HG03342 (cell line): ENCODE measurements at regions not wholly inside any gene's neighbourhood (a gene's known extent, or its start where the extent isn't known, plus 50 kb on each side); places are given as distances from the start of the nearest gene placed in this dataset.
"Not testable (repeated sequence)": the region's sequence is repeated elsewhere in the genome, so short reads cannot be mapped to it uniquely, and the experiment has no call there.

Source experiments
- ATAC-seq: cut with Tn5 transposase; IDR thresholded peaks from one replicate; pipeline ENCODE4 v1.9.1; 2021; ENCODE audit warnings: mild to moderate bottlenecking, moderate library complexity; ENCODE audit not compliant: unreplicated experiment

- not testable (repeated sequence) for ATAC-seq
Observed at GRCh38 chr14:106698620-106699267, 1172.4 kb downstream of the TMEM121 start.

DNA sequence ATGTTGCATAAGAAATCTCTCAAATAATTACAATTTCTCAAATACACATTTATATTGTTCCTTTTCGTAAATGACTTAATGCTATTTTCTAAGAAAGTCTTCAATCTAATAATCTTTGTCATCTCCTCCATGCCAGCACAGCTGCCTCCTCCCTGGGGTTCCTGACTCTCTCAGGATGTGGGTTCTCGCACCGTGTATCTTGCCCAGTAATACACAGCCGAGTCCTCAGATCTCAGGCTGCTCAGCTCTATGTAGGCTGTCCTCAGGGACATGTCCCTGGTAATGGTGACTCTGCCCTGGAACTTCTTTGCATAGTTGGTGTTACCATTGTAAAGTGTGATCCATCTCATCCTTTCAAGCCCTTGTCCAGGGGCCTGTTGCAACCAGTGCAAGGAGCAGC, 1177.3 kb downstream of the TMEM121 start:
- not testable (repeated sequence) for ATAC-seq

DNA sequence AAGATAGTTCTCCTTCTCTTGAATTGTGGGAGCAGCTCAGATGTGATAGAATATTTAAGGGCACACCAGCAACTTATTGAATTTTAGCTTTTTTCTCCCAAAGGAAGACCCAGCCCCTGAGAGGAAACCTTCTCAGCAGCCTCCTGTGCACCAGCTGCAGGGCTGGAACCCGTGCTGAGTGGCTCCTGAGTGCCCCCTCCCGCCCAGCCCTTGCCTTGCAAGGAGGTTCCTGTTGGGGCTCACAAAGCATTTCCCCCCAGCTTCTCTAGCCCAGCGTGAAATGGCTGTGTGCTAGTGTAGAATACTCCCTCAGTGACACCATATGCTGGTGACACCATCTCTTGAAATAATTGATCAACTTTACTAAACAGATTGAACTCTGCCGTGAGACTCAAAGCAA, 1180.1 kb downstream of the TMEM121 start:
- ATAC-seq = not testable (repeated sequence)

GRCh38 chr14:106710187-106710586, 1183.8 kb downstream of the TMEM121 start:
- not testable (repeated sequence) for ATAC-seq

GRCh38 chr14:106712513-106712912, 1186.1 kb downstream of the TMEM121 start:
- not testable (repeated sequence) for ATAC-seq

- ATAC-seq = peak; percentile 66
Observed at GRCh38 chr14:106714446-106715428, 1188.4 kb downstream of the TMEM121 start.

DNA sequence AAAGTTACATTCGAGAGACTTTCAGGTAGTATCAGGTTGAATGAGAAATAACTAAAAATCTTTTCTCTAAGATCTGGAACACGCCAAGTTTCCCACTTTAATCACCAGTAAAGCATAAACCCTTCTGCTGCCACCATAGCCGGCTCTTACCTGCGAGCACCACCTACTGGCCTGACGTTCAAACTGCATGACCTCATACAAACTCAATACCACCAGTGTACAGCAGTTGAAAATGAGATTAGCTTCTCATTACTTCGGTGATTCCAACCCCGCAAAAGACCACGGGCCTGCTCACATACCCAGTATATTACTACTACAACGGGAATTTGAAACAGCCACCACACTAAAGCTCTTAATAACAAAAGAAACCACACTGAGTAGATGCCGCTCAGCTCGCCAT, 1191.2 kb downstream of the TMEM121 start:
- peak; percentile 53 for ATAC-seq

- ATAC-seq = not testable (repeated sequence)
Observed at GRCh38 chr14:106719880-106720279, 1193.5 kb downstream of the TMEM121 start.

DNA sequence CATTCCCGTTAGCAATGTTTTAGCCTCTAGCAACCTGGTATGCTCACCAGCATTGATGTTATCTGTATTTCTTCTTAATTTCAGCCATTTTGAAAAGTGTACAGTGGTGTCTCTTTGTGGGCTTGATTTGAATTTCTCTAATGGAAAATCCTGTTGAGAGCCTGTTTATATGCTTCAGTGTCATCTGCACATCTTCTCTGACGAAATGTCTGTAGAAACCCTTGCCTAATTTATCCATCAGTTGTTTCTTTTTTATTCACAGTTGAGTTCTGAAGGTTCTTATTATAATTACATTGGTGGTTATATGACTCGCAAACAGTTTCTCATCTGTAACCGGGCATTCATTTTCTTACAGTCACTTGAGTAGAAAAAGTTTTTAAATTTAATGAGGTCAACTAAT, 1195.5 kb downstream of the TMEM121 start:
- not testable (repeated sequence) for ATAC-seq

DNA sequence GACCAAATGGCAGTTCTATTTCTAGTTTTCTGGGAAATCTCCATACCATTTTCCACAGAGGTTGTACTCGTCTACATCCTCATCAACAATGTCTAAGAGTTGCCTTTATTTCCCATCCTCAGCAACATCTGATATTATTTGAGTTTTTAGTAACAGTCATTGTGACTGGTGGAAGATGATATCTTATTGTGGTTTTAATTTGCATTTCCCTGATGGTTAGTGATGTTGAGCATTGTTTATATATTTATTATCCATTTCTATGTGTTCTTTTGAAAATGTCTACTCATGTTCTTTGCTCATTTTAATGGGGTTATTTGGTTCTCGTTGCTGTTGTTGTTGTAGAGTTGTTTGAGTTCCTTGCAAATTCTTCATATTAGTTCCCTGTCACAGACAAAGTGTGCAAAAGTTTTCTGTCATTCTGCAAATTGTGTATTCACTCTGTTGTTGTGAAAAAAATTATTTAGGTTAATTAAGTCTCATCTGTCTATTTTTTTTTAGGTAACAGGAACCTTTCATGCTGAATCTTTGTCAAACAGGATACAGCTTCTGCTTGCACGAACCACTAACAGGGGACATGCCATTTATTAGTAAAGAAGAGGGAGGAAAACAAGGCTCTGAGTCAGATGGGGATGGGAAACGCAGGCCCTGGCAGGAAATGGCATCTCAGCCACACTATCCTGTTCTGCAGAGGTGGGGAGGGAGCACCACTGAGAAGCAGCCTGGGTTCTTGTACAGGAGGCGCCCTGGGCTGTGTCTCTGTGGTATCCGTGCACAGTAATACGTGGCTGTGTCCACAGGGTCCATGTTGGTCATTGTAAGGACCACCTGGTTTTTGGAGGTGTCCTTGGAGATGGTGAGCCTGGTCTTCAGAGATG, 1196.7 kb downstream of the TMEM121 start:
- not testable (repeated sequence) for ATAC-seq

DNA sequence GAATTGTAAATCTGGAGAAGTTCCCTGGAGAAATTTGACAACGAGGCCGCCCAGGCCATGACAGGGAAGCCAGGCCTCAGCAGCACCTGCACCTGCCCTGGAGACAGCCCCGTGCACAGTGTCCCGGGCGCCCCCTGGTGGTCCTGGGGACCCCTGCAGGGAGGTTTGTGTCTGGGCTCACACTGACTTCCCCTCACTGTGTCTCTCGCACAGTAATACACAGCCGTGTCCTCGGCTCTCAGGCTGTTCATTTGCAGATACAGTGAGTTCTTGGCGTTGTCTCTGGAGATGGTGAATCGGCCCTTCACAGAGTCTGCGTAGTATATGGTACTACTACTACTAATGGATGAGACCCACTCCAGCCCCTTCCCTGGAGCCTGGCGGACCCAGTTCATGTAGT, 1201.6 kb downstream of the TMEM121 start:
- not testable (repeated sequence) for ATAC-seq

DNA sequence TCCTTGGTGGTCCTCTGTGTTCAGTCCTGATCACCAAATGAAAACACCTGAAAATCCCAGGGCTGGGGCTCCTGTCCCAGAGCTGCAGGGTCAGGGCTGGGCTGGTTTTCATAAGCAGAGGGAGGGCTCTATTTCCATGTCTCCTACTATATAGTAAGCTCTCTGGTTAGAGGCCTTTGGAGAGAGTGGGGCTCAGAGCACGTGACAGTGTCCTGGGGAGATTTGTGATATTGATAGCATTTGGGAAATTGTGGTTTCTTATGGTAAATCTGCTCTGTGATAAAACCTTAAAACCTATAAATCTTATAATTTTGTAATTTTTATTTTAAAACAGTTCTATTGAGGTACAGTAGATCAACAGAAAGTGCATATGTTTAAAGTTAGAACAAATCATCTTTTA, 1202.2 kb downstream of the TMEM121 start:
- no peak for ATAC-seq

- ATAC-seq = no peak
Observed at GRCh38 chr14:106729551-106729950, 1203.2 kb downstream of the TMEM121 start.

GRCh38 chr14:106733771-106734170, 1207.4 kb downstream of the TMEM121 start:
- ATAC-seq = no peak

DNA sequence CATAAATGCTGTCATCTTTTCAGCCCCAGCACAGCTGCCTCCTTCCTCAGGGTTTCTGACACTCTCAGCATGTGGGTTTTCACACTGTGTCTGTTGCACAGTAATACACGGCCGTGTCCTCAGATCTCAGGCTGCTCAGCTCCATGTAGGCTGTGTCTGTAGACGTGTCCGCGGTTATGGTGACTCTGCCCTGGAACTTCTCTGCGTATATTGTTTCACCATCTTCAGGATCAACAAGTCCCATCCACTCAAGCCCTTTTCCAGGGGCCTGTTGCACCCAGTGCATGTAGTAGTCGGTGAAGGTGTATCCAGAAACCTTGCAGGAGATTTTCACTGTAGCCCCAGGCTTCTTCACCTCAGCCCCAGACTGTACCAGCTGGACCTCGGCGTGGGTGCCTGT, 1210.6 kb downstream of the TMEM121 start:
- ATAC-seq = no peak

DNA sequence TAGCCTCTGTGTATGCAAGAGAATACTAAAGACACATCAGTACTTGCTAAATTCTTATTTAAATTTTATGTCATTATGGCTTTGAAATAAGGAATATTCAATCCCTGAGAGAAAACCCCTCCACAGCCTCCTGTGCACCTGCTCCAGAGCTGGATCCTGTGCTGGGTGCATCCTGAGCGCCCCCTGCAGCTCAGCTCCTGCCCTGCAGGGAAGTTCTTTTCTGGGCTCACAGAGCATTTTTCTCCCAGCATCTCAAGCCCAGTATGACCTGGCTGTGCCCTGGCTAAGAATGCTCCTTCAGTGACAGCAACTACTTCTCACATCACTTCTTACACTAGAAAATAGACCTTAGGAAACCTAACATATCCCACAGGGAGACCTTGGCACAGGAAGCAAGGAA, 1211.7 kb downstream of the TMEM121 start:
- no peak for ATAC-seq

DNA sequence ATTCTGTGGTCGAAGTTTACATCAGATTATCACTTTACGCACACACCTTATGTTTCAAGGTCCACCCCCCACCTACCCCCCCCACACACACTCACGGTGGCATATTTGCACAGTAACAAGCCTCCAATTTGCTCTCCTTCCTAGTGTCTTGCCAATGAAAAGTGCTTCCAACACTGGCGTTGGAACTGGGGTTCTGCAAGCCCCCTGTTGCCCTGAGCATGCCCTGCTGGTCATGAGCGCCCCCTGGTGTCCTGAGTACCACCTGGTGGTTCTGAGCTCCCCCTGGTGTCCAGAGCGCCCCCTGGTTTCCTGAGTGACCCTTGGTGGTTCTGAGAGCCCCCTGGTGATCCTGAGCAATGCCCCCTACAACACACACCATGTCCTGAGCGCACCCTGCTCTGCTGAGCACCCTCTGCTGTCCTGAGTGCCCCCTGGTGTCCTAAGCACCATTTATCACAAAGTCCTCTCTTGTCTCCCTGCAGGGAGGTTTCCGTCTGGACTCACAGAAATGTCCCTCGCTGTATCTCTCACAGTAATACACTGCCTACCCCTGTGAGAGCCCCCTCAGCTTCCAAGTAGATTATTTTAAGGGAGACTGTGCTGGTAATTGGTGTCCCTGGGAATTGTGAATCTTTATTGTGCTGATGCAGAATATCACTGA, 1212.3 kb downstream of the TMEM121 start:
- not testable (repeated sequence) for ATAC-seq

GRCh38 chr14:106741086-106741827, 1214.9 kb downstream of the TMEM121 start:
- ATAC-seq = peak; percentile 66

DNA sequence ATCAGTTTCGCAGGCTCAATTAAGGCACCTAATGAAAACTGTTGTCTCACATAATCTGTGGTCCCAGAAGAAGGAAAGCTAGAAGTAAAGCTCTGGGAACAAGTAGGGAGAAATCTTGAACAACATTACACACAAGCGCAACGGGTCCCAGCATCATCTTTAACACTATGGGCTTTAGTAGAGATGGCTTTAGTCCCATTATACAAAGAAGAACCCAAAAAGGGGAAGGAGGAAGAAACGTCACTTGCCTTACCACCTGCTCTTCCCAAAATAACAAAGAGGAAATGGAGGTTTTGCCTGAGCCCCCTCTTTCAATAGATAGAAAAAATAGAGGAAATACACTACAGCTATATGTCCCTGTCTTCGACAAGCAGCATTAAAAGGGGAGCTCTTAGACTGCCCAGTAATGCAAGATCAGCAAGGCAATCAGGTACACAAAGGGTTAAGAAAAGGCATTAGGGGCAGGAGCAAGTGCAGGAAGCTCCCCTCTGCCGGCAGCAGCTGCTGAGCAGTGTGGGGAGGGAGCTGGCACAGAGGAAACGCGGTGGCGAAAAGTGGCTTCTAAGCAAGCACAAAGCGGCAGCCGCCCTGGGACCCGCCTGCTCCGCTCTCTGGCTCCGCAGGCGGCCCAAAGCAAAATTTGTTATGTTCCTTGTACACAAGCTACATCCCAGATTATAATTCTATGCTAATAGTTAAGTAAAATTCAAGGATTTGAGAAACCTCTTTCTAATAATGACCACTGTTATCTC, 1218.8 kb downstream of the TMEM121 start:
- ATAC-seq = peak; percentile 37
